ENCODE measurements at regions not wholly inside any gene's neighbourhood (a gene's known extent, or its start where the extent isn't known, plus 50 kb on each side); places are given as distances from the start of the nearest gene placed in this dataset.

DNA sequence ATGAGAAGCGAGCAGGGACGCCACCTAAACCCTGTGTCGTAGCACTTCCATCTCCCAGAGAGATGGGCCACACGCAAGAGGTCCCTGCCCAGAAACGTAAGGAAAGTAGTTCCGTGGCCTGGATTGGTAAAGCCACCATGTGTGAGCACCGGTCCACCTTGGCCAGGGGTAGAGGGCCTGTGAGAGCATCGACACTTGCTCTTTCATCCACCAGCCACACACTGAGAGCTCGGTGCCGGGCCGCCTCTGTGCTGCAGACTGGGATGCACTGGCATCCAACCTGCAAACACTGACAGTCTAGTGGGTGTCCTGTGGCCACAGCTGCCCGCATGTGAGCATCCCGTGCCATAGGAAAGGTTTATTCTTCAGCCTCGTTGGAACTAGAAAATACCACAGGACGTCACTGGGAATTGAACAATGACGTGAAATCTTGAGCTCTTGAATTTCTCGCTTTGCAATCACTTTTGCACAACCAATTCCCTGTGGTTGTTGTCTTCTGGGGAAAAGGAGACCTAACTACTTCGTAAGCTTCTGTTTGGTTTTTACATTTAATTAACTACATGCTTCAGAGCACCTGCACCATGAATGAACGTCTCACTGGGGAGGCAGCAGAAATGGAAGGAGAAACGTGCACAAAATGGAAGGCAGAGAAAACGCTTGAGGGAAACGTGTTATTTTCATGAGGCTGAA, 212.0 kb upstream of the RAB6C start:
- DNase-seq (ENCODE audit: low spot score) = peak; percentile 35

DNA sequence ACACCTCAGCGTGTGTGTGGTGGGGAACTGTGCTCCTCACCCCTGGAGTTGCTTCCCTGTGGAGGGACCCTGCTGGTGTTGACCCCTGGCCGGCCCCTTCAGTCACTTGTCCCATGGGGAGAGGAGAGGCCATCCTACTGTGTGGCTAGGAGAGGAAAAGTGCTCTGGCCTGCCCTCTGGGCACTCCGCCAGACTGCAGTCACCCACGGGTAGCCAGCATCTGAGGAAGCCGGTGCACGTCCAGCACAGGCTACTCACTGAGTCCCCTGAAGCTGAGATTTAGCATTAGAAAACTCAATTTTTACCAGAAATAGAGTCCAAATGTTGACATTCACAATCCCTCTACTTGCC, 211.5 kb upstream of the RAB6C start:
- no peak for DNase-seq (ENCODE audit: low spot score)

DNA sequence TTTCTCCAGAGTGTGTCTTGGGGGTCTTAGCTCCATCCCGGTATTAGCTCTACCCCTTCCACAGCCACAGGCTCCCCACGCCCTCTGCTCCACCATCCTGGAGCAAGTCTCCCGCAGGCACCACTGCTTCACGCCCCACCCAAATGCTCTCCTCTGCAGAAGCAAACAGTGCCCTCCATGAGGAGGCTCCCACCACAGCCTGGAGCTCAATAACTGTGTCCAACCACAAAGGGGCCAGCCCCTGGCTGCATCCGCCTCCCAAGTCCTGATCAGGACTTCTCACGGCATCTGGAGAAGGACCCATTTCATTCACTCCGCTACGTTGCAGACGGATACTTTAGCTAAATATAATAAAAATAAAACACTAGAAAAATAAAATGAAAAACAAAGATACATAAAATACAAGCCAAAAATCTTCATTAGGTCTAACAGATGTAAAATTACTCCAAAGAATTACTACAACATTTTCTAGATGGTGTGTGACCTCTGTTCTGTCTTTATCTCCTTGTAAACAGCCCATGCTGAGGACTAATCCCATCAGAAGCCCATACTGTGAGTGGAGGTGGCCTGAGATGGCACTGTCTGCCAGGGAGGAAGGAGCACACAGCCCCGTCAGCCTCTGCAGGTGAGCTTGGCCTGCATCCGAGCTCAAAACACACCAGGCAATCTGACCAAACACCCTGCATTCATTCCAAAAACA, 210.8 kb upstream of the RAB6C start:
- peak; percentile 37 for DNase-seq (ENCODE audit: low spot score)

DNA sequence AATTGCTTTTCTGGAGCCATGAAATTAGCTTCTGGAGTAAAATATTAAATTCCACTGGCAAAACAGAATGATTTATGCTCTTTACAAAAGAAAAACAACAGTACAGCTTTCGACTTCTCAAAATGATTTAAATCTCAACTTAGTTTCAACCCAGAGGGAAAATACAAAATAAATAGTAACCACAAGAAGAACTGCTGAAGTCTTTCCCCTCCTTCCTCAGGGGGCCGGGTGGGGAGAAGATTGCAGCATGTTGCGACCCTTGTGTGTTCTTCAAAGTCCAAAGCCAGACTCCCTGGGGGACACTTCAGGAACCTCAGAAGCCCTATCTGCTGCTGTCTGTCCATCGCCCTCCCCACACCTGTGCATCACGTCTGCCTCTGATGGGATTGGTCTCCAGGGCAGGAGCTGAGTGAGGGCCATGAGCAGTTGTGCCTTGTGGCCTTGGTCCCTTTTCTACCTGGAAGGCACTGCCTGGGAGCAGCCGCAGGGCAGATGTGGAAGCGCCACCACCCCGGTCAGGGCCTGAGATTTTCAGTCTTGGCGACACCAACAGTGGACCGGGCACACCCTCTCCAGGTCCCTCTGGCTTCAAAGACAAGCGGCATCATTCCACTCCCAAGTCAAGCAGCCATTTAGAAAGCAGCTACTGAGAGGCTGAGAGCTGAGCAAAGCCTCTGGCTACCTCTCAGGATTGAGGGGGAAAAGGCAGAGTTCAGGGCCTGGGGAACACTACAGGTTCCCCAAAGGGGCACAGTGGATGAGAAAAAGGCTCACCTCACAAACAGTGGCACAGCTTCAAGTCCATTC, 210.1 kb upstream of the RAB6C start:
- peak; percentile 39 for DNase-seq (ENCODE audit: low spot score)

DNA sequence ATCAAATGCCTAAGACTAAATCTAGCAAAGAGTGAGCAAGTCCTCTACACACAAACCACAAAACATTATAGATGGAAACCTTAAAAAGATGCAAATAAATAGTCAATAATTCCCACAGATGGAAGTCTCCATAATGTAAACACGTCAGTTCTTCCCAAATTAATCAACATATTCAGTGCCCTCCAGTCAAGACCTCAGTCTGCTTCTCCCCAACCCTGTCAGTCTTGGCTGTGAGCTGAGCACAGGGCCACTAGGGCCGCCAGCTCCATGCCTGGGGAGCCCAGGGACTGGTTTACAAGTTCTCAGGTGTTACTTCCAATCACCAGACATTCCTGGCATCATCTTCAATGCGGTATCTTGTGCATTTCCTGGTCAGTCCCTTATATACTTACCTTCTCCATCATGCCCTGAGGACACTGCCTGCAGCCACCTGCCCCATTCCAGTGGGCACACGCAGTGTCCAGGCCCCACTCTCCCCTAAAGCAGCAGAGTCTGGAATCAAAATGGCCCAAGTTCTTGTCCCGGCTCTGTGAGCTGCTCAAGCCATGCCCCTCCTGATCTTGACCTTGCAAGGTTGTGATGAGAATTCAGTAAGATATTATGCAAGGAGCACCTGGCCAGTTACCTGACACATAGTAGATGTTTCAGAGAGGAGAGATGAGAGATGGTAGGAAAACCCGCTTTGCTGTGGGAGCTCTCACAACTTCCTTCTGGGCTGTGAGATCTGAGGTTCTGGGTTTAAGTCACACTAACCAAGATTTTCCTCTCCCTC, 207.9 kb upstream of the RAB6C start:
- peak; percentile 24 for DNase-seq (ENCODE audit: low spot score)

DNA sequence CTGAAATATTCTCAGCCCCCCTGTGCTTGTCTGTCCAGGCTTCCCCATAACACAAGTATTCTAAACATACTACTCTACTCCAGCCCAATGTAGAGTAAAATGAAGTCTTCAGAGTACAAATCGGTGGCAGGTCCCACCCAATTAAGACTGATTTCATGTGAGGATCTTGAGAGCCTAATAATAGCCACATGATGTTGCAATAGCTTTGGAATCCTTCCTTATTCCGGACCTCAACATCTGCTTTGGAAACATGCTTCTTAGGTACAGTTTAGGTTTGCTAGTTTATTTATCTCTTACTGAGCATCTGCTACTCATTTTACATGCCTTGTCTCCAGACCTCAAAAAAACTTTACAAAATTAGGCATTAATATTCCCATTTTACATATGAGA, 207.3 kb upstream of the RAB6C start:
- DNase-seq (ENCODE audit: low spot score) = no peak

DNA sequence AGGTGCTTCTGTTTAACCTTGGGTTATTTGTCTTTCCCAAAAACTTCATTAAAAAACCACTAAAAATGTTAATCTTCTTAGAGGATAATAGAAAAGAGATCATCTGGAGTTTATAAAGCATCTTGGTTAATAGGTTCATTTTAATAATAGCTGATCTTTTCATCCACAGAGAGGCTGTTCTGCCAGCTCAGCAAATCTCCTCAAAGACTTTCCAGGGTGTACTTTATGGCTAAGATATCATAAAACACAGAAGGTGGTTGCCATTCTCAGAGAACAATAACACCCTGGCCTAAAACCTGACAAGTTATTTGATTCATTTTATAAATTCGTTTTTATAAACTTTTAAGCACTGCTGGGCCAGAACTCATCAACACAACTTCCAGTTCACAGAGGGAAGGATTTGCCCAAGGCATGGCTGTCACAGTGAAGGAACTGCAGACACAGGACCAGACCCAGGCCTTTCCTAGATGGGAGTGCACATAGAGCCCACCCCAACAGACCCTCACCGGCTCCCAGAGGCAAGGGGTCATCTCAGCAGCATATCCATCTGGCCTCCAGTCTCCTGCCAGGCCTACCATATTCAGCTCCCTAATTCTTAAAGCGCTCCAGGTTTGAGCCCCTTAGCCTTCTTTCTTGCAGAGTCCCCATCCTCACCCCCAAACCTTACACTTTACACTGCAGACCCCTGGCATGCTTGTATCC, 203.4 kb upstream of the RAB6C start:
- DNase-seq (ENCODE audit: low spot score) = peak; percentile 22

DNA sequence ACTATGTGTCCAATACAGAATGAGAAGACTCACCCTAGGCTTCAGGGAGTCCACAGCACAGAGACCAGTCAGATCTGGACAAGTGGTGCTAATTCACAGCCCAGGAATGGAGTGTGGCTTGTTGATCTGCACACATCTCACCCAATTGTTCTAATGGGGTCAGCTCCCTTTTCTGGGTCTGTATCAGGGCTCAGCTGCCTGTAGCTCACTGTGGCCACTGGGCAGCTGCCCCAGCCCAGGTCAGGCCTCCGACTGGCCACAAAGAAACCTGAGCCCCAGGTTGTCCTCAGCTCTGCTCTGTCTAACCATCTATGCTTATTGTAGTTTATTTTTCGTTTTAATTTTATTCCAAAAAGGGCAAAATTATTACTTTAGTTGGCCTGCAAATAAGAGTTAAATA, 202.3 kb upstream of the RAB6C start:
- DNase-seq (ENCODE audit: low spot score) = peak; percentile 34

DNA sequence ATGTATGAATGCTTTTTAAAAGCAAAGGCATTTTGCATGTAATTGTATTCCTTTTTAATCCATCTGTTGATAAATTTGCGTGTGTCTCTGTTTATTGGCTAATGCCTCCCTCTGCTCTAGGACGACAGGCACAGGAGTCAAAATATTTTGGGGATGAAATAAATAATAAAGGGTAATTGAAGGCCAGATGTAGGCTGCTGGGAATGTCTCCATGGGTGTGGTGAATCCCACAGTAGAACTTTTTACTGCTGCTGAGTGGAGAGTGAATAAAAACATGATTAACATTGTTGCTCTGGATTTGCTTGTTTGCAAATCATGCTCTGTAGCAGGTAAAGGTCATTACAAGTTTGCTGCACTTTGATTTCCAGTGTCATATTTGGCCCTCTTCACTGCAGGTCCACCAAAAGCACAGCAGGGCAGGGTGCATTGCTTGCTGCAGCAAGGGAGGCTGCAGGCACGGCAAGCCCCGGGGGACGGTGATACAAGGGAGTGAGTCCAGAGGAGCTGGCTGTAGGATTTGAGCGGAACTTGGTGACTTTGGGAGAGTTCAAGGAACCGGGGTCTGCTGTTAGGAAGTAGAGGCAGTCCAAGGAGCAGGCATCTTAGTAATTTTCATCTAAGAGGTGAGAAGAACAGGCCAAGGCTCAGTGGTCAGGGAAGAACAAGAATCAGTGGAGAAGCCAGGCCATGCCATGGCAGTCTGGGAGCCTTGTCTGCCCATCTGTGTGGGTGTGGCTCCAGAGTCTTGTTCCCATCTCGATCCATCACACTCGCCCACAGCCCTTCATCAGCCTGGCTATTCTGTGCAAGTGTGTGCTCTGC, 201.5 kb upstream of the RAB6C start:
- DNase-seq (ENCODE audit: low spot score) = peak; percentile 39

DNA sequence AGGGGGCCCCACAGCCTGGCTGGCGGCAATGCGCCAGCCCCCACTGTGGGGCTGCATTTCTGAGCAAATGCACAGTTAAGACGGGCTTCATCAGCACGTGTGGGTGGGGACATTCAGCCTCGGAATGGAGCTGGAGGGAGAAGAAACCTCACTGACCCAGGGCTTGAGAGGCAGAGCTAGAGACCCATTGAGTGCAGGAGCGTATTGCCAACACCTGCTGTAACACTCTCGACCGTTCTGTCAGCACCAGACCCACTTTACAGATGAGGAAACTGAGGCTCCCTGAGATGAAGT, 200.9 kb upstream of the RAB6C start:
- peak; percentile 37 for DNase-seq (ENCODE audit: low spot score)

DNA sequence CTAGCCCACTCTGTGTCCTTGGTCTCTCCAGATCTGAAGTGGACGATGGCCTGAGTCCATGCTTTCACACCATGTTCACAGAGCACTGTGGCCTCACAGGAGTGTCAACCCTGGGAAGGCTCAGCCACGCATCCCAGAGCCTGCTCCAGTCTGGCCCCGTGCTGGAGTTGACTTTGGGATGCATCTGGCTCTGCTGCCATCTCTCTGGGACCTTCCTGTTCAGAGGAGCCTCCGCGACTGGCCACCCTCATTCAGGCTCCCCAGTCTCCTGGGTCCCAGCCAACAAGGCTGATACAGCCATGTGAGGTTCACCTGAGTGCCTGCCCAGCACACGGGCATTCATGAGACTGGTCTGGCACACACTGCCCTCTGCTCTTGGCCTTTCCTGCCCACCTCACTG, 199.7 kb upstream of the RAB6C start:
- DNase-seq (ENCODE audit: low spot score) = peak; percentile 36

DNA sequence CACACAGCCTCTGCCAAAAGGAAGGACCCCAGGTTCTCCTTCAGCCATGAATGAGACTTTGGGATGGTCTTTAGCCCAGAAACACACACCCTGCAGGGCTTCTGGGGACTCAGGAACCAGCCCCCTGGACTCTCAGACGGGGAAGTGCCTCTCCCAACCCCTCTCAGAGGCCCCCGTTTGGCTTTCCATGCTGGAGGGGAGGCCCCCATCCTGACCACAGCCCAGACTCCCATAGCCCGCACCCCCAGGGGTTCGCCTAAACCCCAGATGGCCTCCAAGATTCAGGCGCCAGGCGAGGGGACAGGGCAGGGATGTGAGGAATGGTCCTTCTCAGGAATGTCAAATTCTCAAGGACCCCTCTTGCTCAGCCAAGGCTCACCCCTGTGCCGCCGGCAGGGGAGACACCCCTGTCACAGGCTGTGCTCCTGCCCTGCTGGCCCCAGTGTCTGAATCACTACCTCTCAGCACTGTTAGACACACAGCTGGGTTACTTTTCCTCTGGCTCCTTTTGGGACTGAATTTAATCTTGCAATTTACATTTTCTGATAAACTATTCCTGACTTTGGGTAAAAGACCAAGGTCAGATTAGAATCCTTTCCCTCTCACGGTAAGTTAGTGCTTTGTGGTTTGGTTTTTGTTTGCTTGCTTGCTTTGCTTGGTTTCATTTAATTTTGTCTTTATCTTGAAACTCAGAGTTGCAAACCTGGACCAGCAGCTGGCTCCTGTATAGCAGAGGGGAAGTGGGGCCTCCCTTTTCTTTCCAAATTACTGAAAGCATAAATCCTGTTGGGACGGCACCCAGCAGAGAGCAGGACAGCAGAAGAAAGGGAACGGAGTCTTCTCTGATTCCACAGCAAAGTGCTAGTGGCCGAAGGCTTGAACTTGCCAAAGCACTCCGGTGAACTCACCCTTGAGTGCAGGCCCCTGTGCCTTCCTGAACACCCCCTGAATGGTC, 198.9 kb upstream of the RAB6C start:
- DNase-seq (ENCODE audit: low spot score) = peak; percentile 45

DNA sequence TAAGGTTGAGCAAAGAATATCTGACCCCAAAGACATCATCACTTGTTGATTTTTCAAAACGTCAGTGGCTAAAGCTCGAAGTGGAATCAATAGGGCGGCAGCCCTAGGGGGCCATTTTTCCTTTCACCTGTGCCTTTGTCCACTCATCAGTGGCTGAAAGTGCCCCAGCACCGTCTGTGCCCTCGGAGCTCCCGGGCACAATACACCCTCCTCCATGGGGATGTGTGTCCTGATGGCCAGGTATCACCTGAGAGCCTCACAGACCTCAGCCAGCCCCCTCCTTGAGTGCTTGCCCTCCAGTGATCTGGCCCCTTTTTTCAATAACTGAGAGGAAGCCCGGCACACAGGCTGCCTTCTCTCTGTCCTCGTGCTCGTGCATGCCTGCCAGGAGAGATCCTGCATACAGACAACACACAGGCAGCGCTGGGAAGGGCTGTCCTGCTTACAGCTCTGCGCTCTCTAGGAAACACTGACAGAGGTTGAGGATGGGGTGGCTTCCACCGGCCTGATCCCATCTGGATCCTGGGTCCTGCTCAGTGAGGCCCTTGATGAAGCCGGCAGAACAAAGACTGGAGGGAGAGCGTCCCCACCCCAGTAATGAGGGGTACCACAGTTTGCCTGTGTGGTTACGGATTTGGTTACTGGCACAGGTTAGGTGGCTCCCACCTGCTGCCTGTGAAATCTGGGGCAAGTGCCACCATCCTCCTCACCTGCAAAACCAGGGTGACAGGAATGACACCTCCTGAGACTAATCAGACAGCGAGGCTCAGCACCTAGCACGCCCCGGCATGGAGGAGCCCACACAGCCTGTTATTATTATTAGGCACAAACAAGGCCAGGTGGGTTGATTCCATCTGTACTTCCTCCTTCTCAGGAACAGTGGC, 197.5 kb upstream of the RAB6C start:
- peak; percentile 34 for DNase-seq (ENCODE audit: low spot score)

DNA sequence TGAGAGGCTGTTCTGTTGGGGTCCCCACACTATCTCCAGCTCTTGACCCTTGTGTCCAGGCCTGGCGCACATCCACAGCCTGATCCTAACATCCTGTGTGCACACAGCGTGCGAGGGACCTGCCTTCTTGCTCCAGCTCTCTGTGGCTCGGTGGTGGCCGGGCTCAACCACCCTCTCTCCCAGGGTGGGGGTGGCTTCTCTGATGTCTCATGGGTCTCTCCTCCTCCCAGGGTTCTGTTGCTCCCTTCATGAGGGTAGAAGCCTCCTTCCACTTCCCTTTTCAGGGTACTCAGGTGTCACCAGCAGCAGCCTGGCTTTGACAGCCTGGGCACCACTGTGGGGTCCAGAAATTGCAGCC, 196.9 kb upstream of the RAB6C start:
- DNase-seq (ENCODE audit: low spot score) = peak; percentile 29

DNA sequence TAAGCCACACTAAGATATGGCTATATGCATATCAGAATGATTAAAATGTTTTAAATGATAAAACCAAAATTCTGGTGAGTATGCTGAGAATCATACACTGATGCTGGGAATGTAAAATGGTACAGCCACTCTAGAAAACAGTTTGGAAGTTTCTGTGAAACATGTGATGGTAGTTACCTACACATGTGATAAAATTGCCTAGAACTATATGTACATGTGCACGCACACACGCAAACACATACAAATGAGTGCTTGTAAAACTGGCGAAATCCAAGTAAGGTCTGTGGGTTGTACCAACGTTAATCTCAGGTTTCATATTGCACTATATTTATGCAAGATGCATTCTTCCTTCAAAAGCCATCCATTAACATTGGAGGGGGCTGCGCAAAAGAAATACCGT, 195.0 kb upstream of the RAB6C start:
- no peak for DNase-seq (ENCODE audit: low spot score)

DNA sequence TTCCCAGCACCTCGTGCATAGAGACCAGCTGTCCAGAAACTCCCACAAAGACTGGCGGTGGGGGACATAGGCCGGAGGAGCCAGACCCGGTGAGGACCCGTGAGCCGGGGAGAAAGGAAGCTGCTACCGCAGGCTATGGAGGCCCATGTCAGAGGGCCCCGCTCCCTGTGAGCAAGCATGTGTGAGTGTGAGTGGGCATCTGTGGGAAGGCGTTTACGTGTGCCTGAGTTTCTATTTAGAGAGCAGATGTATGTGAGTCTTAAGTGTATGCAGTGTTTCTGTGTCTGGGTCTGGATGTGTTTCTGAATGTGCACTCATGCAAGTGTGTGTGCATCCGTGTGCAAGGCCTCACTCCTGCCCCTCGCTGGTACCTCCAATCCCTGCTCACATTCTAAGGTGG, 187.8 kb upstream of the RAB6C start:
- DNase-seq (ENCODE audit: low spot score) = no peak

DNA sequence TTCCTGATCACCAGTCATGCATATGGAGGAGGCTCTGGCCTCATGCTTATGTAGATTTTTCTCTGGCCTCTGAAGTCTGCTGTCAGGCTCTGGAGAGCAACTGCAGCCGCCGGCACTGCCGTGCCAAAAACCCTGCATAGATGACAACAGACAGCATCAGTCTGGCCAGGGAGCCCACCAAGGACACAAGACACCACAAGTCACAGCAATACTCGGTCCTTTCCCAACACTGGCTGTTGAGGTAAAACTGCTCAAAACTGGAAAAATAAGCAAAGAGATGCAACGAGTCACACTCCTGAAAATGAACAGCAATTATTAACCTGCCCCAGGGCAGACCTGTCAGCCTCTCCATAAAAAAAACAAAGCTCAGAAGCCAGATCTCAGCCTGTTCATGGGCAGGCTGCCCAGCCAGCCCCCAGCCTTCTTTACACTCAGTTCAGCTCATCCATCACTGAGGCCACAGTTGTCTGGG, 186.0 kb upstream of the RAB6C start:
- peak; percentile 15 for DNase-seq (ENCODE audit: low spot score)

DNA sequence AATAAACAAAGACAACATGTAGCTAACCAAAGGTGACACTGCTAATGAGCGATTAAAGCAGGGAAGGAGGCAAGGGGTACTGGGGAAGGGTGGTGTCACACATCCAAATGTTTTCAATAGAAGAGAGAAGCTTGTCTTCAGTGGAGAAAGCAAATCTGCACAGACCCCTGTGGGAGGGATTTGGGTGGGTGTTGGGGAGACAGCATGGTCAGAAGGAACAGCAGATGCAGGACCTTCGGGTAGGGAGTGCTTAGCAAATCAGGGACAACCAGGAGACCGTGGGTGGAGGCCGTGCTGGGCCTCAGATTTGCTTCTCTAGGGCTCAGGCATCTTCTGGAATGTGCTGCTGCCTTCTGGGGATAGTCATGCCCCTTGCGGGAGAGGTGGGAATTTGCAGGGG, 185.3 kb upstream of the RAB6C start:
- DNase-seq (ENCODE audit: low spot score) = no peak

DNA sequence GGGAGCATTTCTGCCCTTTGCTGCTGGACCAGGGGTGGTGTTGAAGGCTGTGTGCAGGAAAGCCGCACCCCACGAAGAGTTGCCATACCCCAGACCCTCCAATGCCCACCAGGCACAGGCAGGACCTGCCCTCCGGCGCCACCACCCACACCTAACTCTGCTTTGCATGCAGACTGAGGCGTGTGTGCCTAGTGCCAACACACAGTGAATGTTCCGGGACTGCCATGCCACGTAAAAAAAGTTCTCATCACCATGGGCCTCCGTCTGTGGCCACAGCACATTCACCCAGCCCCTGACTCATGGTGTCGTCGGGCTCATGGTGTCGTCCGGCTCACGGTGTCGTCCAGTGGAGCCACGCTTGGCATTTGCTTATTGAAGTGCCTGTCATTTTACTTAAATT, 184.9 kb upstream of the RAB6C start:
- DNase-seq (ENCODE audit: low spot score) = no peak

Data from ecto neural progenitor cell (in vitro differentiated cells).